Fibroblast of pulmonary artery (primary cell): ENCODE measurements at regions not wholly inside any gene's neighbourhood (a gene's known extent, or its start where the extent isn't known, plus 50 kb on each side); places are given as distances from the start of the nearest gene placed in this dataset.

Source experiments
- DNase-seq: peaks from one replicate; pipeline ENCODE4 v3.0.0-alpha.2; 2010; ENCODE audit warnings: low read depth
- H3K4me3 ChIP-seq: replicated peaks from 2 replicates; pipeline ENCODE4 v1.5.1; 2011; ENCODE audit warnings: low read depth, mild to moderate bottlenecking, control low read depth, low read length, moderate library complexity
- TF ChIP-seq, protein P1 (sequence below): IDR thresholded peaks from 2 replicates; pipeline ENCODE4 v1.5.1; 2011; ENCODE audit warnings: mild to moderate bottlenecking, control low read depth, low read length, inconsistent platforms; ENCODE audit errors: missing control alignments

DNA sequence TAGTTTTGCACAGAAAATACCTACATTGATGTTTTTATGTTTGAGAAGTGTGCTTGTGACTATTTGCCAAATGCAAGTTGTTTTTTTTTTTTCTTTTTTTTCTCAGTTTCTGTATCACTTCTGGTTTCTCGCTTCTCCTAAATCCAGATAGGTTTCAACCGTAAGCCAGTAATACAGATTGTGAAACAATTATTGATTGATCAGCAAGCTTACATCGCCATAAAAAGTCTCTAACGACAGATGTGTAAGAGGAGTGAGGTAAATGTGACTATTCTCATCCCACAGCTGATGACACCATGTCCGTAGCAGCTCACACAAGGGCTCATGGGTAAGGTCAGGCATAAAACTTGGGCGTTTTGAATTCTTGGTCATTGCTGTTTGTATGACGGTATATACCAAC is 202.8 kb upstream of the AKR1E2 start:
- TF ChIP-seq, protein P1, sequence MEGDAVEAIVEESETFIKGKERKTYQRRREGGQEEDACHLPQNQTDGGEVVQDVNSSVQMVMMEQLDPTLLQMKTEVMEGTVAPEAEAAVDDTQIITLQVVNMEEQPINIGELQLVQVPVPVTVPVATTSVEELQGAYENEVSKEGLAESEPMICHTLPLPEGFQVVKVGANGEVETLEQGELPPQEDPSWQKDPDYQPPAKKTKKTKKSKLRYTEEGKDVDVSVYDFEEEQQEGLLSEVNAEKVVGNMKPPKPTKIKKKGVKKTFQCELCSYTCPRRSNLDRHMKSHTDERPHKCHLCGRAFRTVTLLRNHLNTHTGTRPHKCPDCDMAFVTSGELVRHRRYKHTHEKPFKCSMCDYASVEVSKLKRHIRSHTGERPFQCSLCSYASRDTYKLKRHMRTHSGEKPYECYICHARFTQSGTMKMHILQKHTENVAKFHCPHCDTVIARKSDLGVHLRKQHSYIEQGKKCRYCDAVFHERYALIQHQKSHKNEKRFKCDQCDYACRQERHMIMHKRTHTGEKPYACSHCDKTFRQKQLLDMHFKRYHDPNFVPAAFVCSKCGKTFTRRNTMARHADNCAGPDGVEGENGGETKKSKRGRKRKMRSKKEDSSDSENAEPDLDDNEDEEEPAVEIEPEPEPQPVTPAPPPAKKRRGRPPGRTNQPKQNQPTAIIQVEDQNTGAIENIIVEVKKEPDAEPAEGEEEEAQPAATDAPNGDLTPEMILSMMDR, result no peak
- H3K4me3 ChIP-seq, result no peak overlapping the region
- no peak for DNase-seq

DNA sequence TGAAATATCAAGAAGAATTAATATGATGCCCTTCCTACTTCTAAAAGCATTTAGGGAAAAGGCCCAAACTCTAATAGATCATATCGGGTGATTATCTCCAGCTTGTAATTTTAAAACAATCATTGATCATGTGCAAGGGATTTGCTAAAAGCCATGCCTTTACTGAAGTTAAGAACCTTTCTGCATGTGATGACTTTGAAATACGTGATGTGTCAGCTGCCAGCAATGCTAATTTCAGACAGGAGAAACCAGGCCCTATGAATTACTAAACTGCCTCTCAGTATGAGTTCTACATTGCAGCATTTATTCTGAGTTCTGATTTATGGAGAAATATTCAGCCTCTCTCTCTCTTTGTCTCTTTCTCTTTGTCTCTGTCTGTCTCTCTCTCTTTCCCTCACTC is 203.6 kb upstream of the AKR1E2 start:
- H3K4me3 ChIP-seq, result no peak overlapping the region
- DNase-seq, result no peak
- TF ChIP-seq, protein P1, result no peak

DNA sequence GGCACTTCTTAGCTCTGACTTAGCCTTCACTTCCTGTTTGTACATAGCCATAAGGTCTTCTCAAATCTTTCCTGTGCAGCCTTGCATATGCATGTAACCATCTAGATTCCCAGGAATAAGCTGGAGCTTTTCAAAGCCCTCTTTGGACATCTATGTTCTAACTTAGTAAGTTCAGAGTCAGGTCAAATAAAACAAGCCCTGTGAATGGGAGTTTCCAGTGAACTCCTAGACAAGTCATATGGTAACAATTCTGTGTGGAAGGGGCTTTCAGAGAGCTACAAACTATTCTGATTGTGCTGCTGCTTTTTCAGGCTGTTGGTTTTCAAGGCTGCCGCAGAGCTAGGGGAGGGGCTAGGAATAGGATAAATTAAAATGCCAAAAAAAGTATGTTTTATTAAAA is 208.4 kb upstream of the AKR1E2 start:
- no peak overlapping the region for H3K4me3 ChIP-seq
- TF ChIP-seq, protein P1, result no peak
- no peak for DNase-seq

DNA sequence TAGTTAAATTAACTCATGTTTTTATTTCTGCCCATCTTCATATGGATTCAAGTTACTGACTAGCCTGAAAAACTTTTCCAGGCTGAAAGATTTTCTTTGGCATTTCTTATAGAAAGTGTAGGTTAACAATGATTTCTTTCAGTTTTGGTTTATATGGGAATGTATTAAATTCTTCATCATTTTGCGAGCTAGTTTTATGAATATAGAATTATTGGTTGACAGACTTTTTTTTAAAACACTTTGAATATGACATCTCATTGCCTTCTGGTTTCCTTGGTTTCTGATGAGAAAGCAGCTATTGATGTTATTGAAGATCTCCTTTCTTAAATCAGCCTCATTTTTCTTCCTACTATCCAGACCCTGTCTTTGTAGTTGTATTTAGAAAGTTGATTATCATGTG is 211.0 kb upstream of the AKR1E2 start:
- TF ChIP-seq, protein P1, result no peak
- no peak overlapping the region for H3K4me3 ChIP-seq
- no peak for DNase-seq

DNA sequence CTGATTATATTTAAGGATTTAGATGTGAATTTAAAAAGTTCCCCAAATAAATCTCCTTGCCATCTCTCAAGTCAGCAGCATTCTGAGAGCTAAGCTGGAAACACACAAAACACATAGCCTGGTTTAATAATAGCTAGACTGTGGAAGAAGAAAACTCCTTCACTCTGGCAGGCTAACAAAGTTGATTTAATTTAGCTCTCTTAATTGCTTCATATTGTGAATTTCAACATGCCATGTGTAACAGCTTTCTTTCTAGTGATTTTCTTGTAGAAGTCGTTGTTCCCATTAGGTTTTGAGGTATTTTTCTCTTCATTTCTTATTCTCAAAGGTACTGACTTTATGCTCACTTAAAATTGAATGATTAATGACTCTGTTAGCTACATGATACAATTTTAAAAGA is 216.8 kb upstream of the AKR1E2 start:
- H3K4me3 ChIP-seq, result no peak overlapping the region
- no peak for DNase-seq
- TF ChIP-seq, protein P1, result no peak

DNA sequence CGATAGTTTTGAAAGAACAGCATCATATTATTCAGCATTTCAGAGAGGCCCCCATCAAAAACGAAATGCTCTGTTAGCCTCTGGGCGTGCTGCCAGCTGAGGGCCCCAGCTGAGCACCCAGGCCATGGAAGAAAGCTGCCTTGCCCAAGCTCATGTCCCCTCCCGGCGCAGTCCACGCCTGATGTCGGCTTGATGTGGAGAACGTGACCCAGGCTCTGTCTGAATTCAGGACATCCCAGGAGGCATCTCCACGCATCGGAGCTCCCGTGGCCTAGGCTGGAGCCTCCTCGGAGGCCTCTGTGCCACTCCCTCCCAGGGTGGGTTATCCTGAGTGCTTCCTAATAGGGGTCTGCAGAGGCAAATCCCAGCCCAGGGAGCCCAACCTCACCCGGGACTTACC is 218.3 kb upstream of the AKR1E2 start:
- DNase-seq, result no peak
- TF ChIP-seq, protein P1, result no peak
- no peak overlapping the region for H3K4me3 ChIP-seq

DNA sequence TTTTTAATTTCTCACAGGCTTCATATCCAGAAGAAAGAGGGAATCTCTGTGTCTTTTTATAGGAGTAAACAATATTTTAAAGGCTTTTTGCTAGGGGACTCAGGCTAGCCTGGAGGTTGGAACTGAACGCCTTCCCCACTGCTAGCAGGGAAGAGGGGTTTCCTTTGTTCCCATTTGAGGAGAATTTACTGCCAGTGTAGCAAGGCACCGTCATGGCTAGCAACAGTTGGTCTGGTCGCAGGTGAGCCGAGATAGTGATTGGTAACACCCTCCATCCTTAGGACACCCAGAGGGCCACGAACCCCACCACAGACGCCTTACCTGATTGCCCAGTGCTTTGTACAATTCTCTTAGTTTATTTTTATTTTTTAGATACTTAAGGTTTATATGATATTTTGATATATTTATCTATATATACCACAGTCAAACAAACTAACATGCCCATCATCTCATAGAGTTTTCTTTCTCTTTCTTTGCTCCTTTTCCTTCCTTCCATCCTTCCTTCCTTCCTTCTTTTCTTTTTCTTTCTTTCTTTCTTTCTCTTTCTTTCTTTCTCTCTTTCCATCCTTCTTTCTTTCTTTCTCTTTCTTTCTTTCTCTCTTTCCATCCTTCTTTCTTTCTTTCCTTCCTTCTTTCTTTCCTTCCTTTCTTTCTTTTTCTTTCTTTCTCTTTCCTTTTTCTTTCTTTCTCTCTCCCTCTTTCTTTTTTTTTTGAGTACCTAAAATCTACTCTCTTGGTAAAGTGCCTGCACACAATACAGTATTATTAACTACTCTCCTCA is 219.0 kb upstream of the AKR1E2 start:
- DNase-seq, result no peak
- TF ChIP-seq, protein P1, result no peak
- no peak overlapping the region for H3K4me3 ChIP-seq
